Neural progenitor cell (in vitro differentiated cells): ENCODE measurements at regions not wholly inside any gene's neighbourhood (a gene's known extent, or its start where the extent isn't known, plus 50 kb on each side); places are given as distances from the start of the nearest gene placed in this dataset.

Experiments
- EZH2 ChIP-seq: fragments of 200-600 bp; sonication (generic); IDR thresholded peaks from 2 replicates; pipeline ENCODE4 v1.6.1; 2017; ENCODE audit warnings: antibody characterized with exemption, mild to moderate bottlenecking, moderate library complexity
- TF ChIP-seq, protein P1 (sequence below): fragments of 200-600 bp; sonication (generic); IDR thresholded peaks from 2 replicates; pipeline ENCODE4 v1.5.1; 2017; ENCODE audit warnings: antibody characterized with exemption, mild to moderate bottlenecking

DNA sequence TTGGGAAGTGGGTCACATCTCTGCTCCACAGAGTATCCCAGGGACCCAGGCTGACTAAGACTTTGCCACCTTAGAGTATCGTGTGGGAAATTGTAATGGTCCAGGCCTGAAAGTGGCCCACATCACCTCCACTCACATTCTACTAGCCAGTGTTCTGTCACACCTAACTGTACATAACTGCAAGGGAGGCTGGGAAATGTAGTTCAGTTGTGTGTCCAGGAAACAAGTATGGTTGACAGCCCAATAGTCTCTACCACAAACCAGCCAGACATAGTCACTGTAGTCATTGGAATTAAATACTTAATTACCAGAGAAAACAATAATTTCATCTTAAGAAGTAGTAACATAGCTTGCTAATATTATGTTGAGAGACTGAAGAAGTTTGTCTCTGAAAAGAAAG lies 233.4 kb upstream of the S100G start:
- TF ChIP-seq, protein P1, sequence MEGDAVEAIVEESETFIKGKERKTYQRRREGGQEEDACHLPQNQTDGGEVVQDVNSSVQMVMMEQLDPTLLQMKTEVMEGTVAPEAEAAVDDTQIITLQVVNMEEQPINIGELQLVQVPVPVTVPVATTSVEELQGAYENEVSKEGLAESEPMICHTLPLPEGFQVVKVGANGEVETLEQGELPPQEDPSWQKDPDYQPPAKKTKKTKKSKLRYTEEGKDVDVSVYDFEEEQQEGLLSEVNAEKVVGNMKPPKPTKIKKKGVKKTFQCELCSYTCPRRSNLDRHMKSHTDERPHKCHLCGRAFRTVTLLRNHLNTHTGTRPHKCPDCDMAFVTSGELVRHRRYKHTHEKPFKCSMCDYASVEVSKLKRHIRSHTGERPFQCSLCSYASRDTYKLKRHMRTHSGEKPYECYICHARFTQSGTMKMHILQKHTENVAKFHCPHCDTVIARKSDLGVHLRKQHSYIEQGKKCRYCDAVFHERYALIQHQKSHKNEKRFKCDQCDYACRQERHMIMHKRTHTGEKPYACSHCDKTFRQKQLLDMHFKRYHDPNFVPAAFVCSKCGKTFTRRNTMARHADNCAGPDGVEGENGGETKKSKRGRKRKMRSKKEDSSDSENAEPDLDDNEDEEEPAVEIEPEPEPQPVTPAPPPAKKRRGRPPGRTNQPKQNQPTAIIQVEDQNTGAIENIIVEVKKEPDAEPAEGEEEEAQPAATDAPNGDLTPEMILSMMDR: no peak
- TF ChIP-seq EZH2: no peak
